Spleen (tissue), 7 donors: ENCODE measurements at regions not wholly inside any gene's neighbourhood (a gene's known extent, or its start where the extent isn't known, plus 50 kb on each side); places are given as distances from the start of the nearest gene placed in this dataset.
"Not testable (repeated sequence)": the region's sequence is repeated elsewhere in the genome, so short reads cannot be mapped to it uniquely, and the experiment has no call there.

ENCODE experiments used
- POLR2A ChIP-seq, 3 donors: fragments of 450-650 bp; IDR thresholded peaks; one replicate each; pipeline ENCODE4 v1.5.1; 2017; ENCODE audit warnings: antibody characterized with exemption in 3 of 3, mild to moderate bottlenecking in 1 of 3
- TF ChIP-seq, protein P1 (sequence below), 11 experiments: fragments of 200-600 bp in 7 of 11; fragments of 450-650 bp in 4 of 11; sonication (generic) in 4 of 11; IDR thresholded peaks in 8 of 11; conservative IDR thresholded peaks in 3 of 11; 1 replicate in 7 of 11; 2 replicates in 4 of 11; pipeline versions ENCODE4 v1.4.0 to v1.8.0; 2016 to 2021; ENCODE audit warnings: antibody characterized with exemption in 11 of 11, inconsistent platforms in 4 of 11, mild to moderate bottlenecking in 1 of 11
- donor health status: DM: no; HTN: no; CAD: no; lungs with moderate emphysema.
- donor health status: DM: no; HTN: no; CAD: no.
- donor health status: DM: no; HTN: no; CAD: no.

DNA sequence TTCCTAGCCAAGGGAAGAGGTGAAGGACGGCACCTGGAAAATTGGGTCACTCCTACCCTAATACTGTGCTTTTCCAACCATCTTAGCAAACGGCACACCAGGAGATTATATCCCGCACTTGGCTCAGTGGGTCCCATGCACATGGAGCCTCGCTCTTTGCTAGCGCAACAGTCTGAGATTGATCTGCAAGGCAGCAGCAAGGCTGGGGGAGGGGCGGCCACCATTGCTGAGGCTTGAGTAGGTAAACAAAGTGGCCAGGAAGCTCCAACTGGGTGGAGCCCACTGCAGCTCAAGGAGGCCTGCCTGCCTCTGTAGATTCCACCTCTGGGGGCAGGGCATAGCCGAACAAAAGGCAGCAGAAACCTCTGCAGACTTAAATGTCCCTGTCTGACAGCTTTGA lies 157.9 kb downstream of the RAMP3 start:
- not testable (repeated sequence) for TF ChIP-seq POLR2A (IDR thresholded peaks at IDR 0.05)
- TF ChIP-seq, protein P1, sequence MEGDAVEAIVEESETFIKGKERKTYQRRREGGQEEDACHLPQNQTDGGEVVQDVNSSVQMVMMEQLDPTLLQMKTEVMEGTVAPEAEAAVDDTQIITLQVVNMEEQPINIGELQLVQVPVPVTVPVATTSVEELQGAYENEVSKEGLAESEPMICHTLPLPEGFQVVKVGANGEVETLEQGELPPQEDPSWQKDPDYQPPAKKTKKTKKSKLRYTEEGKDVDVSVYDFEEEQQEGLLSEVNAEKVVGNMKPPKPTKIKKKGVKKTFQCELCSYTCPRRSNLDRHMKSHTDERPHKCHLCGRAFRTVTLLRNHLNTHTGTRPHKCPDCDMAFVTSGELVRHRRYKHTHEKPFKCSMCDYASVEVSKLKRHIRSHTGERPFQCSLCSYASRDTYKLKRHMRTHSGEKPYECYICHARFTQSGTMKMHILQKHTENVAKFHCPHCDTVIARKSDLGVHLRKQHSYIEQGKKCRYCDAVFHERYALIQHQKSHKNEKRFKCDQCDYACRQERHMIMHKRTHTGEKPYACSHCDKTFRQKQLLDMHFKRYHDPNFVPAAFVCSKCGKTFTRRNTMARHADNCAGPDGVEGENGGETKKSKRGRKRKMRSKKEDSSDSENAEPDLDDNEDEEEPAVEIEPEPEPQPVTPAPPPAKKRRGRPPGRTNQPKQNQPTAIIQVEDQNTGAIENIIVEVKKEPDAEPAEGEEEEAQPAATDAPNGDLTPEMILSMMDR (IDR thresholded peaks at IDR 0.05 in 8 of 11, conservative IDR thresholded peaks at IDR 0.05 in 3 of 11) = not testable (repeated sequence)
